ENCODE measurements at regions not wholly inside any gene's neighbourhood (a gene's known extent, or its start where the extent isn't known, plus 50 kb on each side); places are given as distances from the start of the nearest gene placed in this dataset.
"Not testable (repeated sequence)": the region's sequence is repeated elsewhere in the genome, so short reads cannot be mapped to it uniquely, and the experiment has no call there.

DNA sequence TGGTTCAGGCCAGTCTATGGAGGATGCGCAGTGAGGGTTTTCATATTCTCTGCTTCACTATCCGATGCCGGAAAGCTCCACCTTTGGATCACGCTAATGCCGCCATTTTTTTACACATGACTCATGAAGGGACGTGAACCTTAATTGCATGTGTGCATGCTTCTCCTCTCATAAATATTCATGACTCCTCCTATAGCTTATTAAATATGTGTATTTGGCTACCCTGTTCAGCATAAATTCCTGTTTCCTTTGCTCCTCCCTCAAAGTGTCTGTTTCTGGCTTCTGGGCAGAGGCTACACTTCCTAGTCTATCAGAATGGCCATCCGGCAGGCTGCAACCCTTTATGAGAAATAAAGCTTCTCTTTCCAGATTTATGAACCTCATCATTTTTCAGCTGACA lies 1890.8 kb downstream of the KHDRBS2 start:
- not testable (repeated sequence) for DNase-seq (ENCODE audit: low spot score); ATAC-seq (ENCODE audit: low FRiP score)

DNA sequence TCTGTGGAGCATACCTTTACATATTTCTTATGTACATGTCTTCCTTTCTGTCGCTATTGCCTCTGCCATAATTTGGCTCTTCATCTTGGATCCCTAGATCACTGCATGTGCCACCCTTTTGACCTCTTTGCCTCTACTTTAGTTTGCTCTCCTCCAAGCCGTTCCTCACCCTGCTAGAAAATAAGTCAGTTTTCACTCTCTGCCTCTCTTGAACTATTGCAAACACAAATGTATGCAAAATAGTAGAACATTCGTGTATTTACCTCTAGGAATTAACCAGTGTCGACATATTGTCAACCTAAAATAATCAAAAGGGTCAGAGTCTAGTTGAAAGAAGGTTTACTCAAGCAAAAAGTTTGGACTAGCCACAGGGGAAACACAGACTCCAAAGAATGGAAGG lies 1893.1 kb downstream of the KHDRBS2 start:
- not testable (repeated sequence) for ATAC-seq (ENCODE audit: low FRiP score); DNase-seq (ENCODE audit: low spot score)

DNA sequence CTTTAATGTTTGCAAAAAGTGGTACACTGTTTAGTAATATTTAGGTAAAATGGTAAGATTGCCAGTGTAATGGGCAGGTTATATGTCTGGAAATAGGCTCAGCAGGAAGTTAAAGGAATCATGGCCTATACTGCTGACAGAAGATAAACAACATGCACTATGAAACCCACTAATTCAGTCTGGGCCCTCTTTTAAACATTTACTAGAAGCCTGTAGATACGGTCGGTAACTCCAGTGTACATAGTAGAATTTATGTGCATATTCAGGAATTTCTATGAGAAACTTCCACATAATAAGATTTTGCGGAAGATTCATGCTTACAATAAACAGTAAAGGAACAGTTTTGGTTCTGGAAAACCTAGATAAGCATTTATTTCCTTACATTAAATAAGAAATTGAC lies 1896.9 kb downstream of the KHDRBS2 start:
- ATAC-seq (ENCODE audit: low FRiP score); DNase-seq (ENCODE audit: low spot score): not testable (repeated sequence)

GRCh38 chr6:60384614-60385013 lies 1901.4 kb downstream of the KHDRBS2 start:
- DNase-seq (ENCODE audit: low spot score); ATAC-seq (ENCODE audit: low FRiP score): not testable (repeated sequence)

- not testable (repeated sequence) for DNase-seq (ENCODE audit: low spot score); ATAC-seq (ENCODE audit: low FRiP score)
Measured at GRCh38 chr6:60382771-60383170, 1903.3 kb downstream of the KHDRBS2 start.

- not testable (repeated sequence) for ATAC-seq (ENCODE audit: low FRiP score); DNase-seq (ENCODE audit: low spot score)
Measured at GRCh38 chr6:60374078-60374477, 1911.9 kb downstream of the KHDRBS2 start.

DNA sequence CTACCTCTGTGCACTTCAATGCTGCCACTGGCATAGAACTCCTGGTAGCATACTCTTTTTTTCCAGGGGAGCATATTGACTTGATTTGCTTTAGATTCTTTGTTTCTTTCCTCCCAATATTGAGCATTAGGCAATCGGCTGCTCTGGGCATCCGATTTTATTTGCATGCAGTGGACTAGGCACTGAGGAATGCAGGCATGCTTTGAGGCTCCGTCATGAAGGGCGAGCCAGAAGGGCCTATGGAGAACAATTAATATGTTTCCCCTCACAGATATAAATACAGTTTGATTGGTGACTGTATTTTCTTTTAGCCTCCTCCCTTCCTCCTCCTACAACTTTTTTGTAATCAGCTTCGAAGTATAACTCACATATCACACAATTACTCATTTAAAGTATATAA lies 1918.2 kb downstream of the KHDRBS2 start:
- not testable (repeated sequence) for DNase-seq (ENCODE audit: low spot score); ATAC-seq (ENCODE audit: low FRiP score)

GRCh38 chr6:60365901-60366300 lies 1920.1 kb downstream of the KHDRBS2 start:
- not testable (repeated sequence) for DNase-seq (ENCODE audit: low spot score); ATAC-seq (ENCODE audit: low FRiP score)

DNA sequence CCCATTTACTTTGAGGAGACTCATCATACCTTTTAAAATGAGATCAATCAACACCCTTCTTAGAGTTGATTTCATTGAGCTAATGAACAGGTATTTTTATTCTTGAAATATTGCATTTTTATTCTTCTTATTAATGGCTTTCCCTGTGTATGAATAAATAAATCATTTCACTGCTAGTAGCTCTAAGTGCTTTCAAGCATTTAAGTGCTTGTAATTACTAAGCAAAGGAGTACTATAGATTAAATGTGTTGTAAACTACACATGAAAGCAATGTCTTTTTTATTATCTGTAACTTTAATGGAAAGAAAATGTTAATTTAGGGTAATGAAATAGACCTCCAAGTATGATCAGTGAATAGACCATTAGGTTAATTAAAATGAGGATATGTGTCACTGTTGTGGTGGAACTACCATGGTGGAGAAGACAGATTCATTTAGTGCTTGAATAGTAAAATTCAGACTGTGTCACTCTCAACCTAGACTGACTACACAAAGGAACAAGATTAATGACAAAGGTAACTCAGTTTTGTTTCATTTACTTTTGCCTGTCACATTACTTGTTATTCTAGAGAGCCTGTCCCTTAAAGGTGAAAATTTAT lies 1943.5 kb downstream of the KHDRBS2 start:
- ATAC-seq (ENCODE audit: low FRiP score); DNase-seq (ENCODE audit: low spot score): not testable (repeated sequence)

- not testable (repeated sequence) for DNase-seq (ENCODE audit: low spot score); ATAC-seq (ENCODE audit: low FRiP score)
Measured at GRCh38 chr6:60338328-60339071, 1947.5 kb downstream of the KHDRBS2 start.

GRCh38 chr6:60335124-60335523 lies 1950.9 kb downstream of the KHDRBS2 start:
- not testable (repeated sequence) for DNase-seq (ENCODE audit: low spot score); ATAC-seq (ENCODE audit: low FRiP score)

DNA sequence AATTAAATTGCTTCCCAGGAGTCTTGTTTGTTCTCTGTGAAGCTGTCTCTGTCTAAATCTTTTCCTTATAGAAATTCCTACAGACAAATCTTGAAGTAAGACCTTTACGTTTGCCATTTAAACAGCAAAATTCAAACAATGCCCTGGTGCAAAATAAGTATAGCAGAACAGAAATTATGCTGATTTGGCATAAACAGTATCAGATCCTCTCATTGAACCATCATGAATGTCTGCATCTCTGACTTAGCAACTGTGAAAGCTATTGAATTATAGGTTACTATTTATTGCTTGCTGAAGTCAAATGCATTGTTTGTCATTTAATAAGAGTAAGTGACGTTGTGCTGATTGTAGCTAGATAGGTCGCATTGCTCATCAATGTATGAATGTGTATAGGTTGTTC lies 1952.3 kb downstream of the KHDRBS2 start:
- DNase-seq (ENCODE audit: low spot score); ATAC-seq (ENCODE audit: low FRiP score): not testable (repeated sequence)

DNA sequence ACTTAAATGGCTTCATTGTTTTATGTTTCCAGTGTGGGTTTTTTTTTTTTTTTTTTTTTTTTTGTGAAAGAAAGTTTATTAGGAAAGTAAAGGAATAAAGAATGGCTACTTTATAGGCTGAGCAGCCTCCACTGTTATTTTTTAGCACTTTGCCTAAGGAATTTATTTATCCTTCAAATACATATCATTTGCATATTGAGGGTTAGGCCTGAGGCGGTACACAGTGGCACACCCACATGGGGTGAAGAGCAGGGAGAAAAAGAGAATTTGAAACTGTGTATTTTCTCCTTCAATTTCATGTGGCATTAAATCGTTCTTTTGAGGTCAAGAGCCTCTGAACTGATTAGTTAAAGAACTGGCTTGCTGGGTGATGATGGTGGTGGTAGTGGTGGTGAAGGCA lies 1977.1 kb downstream of the KHDRBS2 start:
- not testable (repeated sequence) for ATAC-seq (ENCODE audit: low FRiP score); DNase-seq (ENCODE audit: low spot score)
